Astrocyte of the spinal cord (primary cell): ENCODE measurements at regions not wholly inside any gene's neighbourhood (a gene's known extent, or its start where the extent isn't known, plus 50 kb on each side); places are given as distances from the start of the nearest gene placed in this dataset.

Source experiments
- DNase-seq: peaks from one replicate; pipeline ENCODE4 v3.0.0; 2011; ENCODE audit warnings: low read depth, low spot score
- H3K4me3 ChIP-seq: 2 replicates; pipeline ENCODE4 v1.5.1; 2011; ENCODE audit warnings: low read depth, mild to moderate bottlenecking, low read length, moderate library complexity
- CTCF ChIP-seq: IDR thresholded peaks from 2 replicates; pipeline ENCODE4 v1.5.1; 2012; ENCODE audit warnings: low read depth, mild to moderate bottlenecking, low read length, inconsistent platforms
- in situ Hi-C: cut with HindIII; loops from 2 replicates; pipeline ENCODE4 v1.10.0; 2017; ENCODE audit warnings: low sequenced_read_pairs

GRCh38 chr2:155839436-155839835 lies 493.1 kb downstream of the NR4A2 start:
- no peak for TF ChIP-seq CTCF
- no peak for DNase-seq
- no peak overlapping the region for H3K4me3 ChIP-seq
- in situ Hi-C loops: no loop called here

- in situ Hi-C loops: no loop called here
- DNase-seq: no peak
- H3K4me3 ChIP-seq: no peak overlapping the region
- TF ChIP-seq CTCF: no peak
These were observed 496.1 kb downstream of the NR4A2 start for GRCh38 chr2:155836439-155836838.

GRCh38 chr2:155830817-155831579 lies 501.5 kb downstream of the NR4A2 start:
- in situ Hi-C loops: no loop called here
- no peak overlapping the region for H3K4me3 ChIP-seq
- DNase-seq: no peak
- no peak for TF ChIP-seq CTCF

GRCh38 chr2:155830351-155830750 lies 502.2 kb downstream of the NR4A2 start:
- DNase-seq: no peak
- in situ Hi-C loops: no loop called here
- no peak overlapping the region for H3K4me3 ChIP-seq
- no peak for TF ChIP-seq CTCF

- no peak for TF ChIP-seq CTCF
- no peak overlapping the region for H3K4me3 ChIP-seq
- in situ Hi-C loops: no loop called here
- DNase-seq: no peak
These were observed 506.6 kb downstream of the NR4A2 start for GRCh38 chr2:155825876-155826275.

- TF ChIP-seq CTCF: peak; percentile 2
- no peak for DNase-seq
- H3K4me3 ChIP-seq: no peak overlapping the region
- in situ Hi-C loops: no loop called here
These were observed 516.7 kb downstream of the NR4A2 start for GRCh38 chr2:155815851-155816250.
